ENCODE measurements at regions not wholly inside any gene's neighbourhood (a gene's known extent, or its start where the extent isn't known, plus 50 kb on each side); places are given as distances from the start of the nearest gene placed in this dataset.
"Not testable (repeated sequence)": the region's sequence is repeated elsewhere in the genome, so short reads cannot be mapped to it uniquely, and the experiment has no call there.

DNA sequence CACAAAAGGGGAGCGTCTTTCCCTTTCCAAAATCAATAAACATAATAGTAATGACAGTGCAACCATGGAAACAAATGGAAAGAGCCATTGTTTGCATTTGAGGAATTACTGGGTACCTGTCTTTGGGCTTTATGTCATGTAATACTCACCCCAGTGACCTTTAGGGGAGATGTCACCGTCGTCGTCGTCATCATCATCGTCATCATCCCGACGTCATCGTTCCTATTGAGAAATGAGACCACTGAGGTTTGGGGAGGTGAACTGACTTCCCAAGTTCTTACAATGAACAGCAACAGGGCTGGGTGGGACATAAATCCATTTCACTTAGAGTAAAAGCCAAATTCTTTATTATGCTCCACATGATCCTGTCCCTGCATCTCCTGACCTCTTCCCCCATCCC, 168.9 kb upstream of the KAZN start:
- in situ Hi-C loops (cut with MboI; ENCODE audit: low pct_ligation_motif_present in 1 of 4, low pct_unique_long_range_greater_than_20kb in 1 of 4, low sequenced_read_pairs in 3 of 4) (no loop called here), intact Hi-C loops (cut with DNase I; ENCODE audit: low total_unique reads) (no loop called here)
- Histone ChIP-seq H3K4me1 (no peaks in the 10 kb centered on the region), H3K27ac (no peak overlapping the region), H3K27me3 (no peaks in the 10 kb centered on the region), H3K9me3 (no peaks in the 10 kb centered on the region), H3K4me3 (no peak overlapping the region), H3K36me3 (no peaks in the 10 kb centered on the region)
- no peak for DNase-seq
- 79 to 97% methylated on average over 9 of the region's 9 CpGs for WGBS, 2 donors (ENCODE audit: low coverage in 1 of 2)
- no peak for TF ChIP-seq POLR2A (IDR thresholded peaks at IDR 0.05)
- TF ChIP-seq, protein P1, sequence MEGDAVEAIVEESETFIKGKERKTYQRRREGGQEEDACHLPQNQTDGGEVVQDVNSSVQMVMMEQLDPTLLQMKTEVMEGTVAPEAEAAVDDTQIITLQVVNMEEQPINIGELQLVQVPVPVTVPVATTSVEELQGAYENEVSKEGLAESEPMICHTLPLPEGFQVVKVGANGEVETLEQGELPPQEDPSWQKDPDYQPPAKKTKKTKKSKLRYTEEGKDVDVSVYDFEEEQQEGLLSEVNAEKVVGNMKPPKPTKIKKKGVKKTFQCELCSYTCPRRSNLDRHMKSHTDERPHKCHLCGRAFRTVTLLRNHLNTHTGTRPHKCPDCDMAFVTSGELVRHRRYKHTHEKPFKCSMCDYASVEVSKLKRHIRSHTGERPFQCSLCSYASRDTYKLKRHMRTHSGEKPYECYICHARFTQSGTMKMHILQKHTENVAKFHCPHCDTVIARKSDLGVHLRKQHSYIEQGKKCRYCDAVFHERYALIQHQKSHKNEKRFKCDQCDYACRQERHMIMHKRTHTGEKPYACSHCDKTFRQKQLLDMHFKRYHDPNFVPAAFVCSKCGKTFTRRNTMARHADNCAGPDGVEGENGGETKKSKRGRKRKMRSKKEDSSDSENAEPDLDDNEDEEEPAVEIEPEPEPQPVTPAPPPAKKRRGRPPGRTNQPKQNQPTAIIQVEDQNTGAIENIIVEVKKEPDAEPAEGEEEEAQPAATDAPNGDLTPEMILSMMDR (IDR thresholded peaks at IDR 0.05): no peak
- no peak for TF ChIP-seq POLR2AphosphoS5 (IDR thresholded peaks at IDR 0.05)
- TF ChIP-seq EP300 (IDR thresholded peaks at IDR 0.05; ENCODE audit: low read depth): no peak

DNA sequence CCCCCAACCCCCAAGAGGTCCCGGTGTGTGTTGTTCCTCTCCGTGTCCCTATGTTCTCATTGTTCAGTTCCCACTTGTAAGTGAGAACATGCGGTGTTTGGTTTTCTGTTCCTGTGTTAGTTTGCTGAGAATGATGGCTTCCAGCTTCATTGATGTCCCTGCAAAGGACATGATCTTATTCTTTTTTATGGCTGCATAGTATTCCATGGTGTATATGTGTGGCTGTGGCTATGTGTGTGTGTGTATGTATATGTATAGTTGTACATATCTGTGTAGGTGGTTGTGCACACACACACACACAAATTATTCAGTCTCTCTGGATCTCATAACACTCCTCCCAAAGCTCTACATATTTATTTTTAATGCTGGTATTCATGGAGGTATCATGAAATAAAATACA, 165.8 kb upstream of the KAZN start:
- H3K36me3 ChIP-seq; H3K4me3 ChIP-seq; H3K27ac ChIP-seq; in situ Hi-C loops (cut with MboI; ENCODE audit: low pct_ligation_motif_present in 1 of 4, low pct_unique_long_range_greater_than_20kb in 1 of 4, low sequenced_read_pairs in 3 of 4); H3K4me1 ChIP-seq; DNase-seq; H3K27me3 ChIP-seq; intact Hi-C loops (cut with DNase I; ENCODE audit: low total_unique reads); H3K9me3 ChIP-seq: not testable (repeated sequence)
- 93 to 100% methylated on average over 2 to 3 of the region's 3 CpGs for WGBS, 2 donors (ENCODE audit: low coverage in 1 of 2)

DNA sequence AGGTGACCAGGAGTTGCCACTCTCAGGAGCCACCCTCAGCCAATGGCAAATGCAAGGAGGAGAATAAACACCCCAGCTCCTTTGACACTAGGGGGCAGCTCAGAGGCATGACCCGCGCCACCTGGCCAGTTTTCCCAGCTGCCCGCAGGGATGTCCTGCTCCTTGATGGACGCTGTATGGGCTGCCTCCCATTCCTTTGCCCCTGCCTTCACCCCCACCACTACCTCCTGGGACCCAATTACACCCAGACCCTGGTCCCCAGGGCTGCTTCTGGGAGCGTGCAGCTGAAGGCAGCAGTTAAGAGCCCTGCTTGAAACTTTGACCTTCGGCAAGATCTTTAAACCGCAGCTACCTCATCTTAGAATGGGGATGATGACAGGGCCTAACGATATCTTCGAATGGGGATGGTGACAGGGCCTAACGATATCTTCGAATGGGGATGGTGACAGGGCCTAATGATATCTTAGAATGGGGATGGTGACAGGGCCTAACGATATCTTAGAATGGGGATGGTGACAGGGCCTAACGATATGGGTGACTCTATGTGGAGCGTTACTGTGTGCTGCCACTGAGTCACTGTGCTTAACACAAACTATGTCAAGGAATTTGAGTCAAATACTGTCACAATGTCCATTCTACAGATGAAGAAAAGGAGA, 163.0 kb upstream of the KAZN start:
- H3K27ac ChIP-seq: no peak overlapping the region
- no peaks in the 10 kb centered on the region for H3K36me3 ChIP-seq
- H3K27me3 ChIP-seq: no peaks in the 10 kb centered on the region
- WGBS, 2 donors (ENCODE audit: low coverage in 1 of 2): 95 to 100% methylated on average over 9 to 14 of the region's 14 CpGs
- DNase-seq: no peak
- intact Hi-C loops (cut with DNase I; ENCODE audit: low total_unique reads): no loop called here
- TF ChIP-seq, protein P1 (IDR thresholded peaks at IDR 0.05): no peak
- TF ChIP-seq POLR2AphosphoS5 (IDR thresholded peaks at IDR 0.05) (no peak), EP300 (IDR thresholded peaks at IDR 0.05; ENCODE audit: low read depth) (no peak), POLR2A (IDR thresholded peaks at IDR 0.05) (no peak)
- H3K4me1 ChIP-seq: no peaks in the 10 kb centered on the region
- in situ Hi-C loops (cut with MboI; ENCODE audit: low pct_ligation_motif_present in 1 of 4, low pct_unique_long_range_greater_than_20kb in 1 of 4, low sequenced_read_pairs in 3 of 4): no loop called here
- H3K9me3 ChIP-seq: no peaks in the 10 kb centered on the region
- no peak overlapping the region for H3K4me3 ChIP-seq

DNA sequence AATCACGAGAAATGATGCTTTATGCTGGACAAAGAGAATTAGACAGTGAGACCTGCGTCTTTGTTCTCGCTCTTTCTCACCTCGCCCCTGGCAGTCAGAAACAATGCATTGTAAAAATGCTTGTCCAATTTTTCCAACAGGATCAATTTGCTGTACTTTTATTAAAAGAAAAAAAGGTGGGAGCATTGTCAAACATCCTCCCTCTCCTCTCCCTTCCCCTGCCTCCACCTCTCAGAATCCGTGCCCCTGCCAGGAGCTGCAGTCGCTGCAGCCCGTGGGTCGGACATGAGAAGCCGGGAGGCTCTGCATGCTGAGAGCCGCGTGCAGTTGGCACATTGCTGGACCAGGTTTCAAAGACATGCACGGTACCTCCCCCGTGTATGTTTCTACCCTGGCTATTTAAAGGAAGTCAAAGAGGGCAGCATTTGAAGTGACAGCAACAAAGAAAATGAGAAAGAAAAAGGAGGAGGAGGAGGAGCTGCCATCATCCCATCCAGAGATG, 161.0 kb upstream of the KAZN start:
- 0 to 81% methylated on average over 1 to 13 of the region's 13 CpGs for WGBS, 2 donors (ENCODE audit: low coverage in 1 of 2)
- no peaks in the 10 kb centered on the region for H3K4me1 ChIP-seq

More for the DNA sequence above, 161.0 kb upstream of the KAZN start:
- intact Hi-C loops (cut with DNase I; ENCODE audit: low total_unique reads) (no loop called here), in situ Hi-C loops (cut with MboI; ENCODE audit: low pct_ligation_motif_present in 1 of 4, low pct_unique_long_range_greater_than_20kb in 1 of 4, low sequenced_read_pairs in 3 of 4) (no loop called here)
- H3K36me3 ChIP-seq: no peaks in the 10 kb centered on the region
- H3K27me3 ChIP-seq: no peaks in the 10 kb centered on the region
- TF ChIP-seq EP300 (IDR thresholded peaks at IDR 0.05; ENCODE audit: low read depth): no peak
- no peak for TF ChIP-seq POLR2AphosphoS5 (IDR thresholded peaks at IDR 0.05)
- TF ChIP-seq, protein P1 (IDR thresholded peaks at IDR 0.05): no peak
- TF ChIP-seq POLR2A (IDR thresholded peaks at IDR 0.05): no peak
- DNase-seq: no peak
- no peak overlapping the region for H3K27ac ChIP-seq
- H3K4me3 ChIP-seq: no peak overlapping the region
- no peaks in the 10 kb centered on the region for H3K9me3 ChIP-seq
